Caco-2 (cell line): ENCODE measurements at regions not wholly inside any gene's neighbourhood (a gene's known extent, or its start where the extent isn't known, plus 50 kb on each side); places are given as distances from the start of the nearest gene placed in this dataset.
"Not testable (repeated sequence)": the region's sequence is repeated elsewhere in the genome, so short reads cannot be mapped to it uniquely, and the experiment has no call there.

Experiments
- BruUV-seq: library from RNA; stranded (reverse); fragments of 400-500 nt; replicated peaks from 2 replicates; lab custom pipeline; 2021; lab: Mats Ljungman, UMichigan
- CTCF ChIA-PET: fragments of 300-600 bp; sonication (Branson Sonifier 250); formaldehyde crosslinking; loops from one replicate; lab custom pipeline; 2022; ENCODE audit warnings: antibody characterized with exemption; lab: Charles Lee
- POLR2A ChIA-PET: fragments of 300-600 bp; sonication (Branson Sonifier 250); formaldehyde crosslinking; loops from one replicate; lab custom pipeline; 2022; ENCODE audit warnings: antibody characterized with exemption; lab: Charles Lee
- DNase-seq, 2 experiments: peaks; one replicate each; pipeline versions ENCODE4 v3.0.0 to v3.0.0-alpha.2; 2020 to 2022
- H3K27me3 ChIP-seq: replicated peaks from 2 replicates; pipeline ENCODE4 v1.6.0; 2011; ENCODE audit warnings: low read length; ENCODE audit not compliant: control insufficient read depth, insufficient read depth
- H3K36me3 ChIP-seq: 2 replicates; pipeline ENCODE4 v1.5.1; 2011; ENCODE audit warnings: low read length; ENCODE audit not compliant: control insufficient read depth, insufficient read depth
- H3K4me1 ChIP-seq: fragments of 250-450 bp; sonication (Bioruptor Pico); 2 replicates; pipeline ENCODE4 v1.5.1; 2020; ENCODE audit warnings: mild to moderate bottlenecking
- H3K4me3 ChIP-seq: 2 replicates; pipeline ENCODE4 v1.5.1; 2011; ENCODE audit warnings: low read depth, mild to moderate bottlenecking, control low read depth, low read length
- H3K9me3 ChIP-seq: fragments of 250-450 bp; sonication (Bioruptor Pico); 2 replicates; pipeline ENCODE4 v1.5.1; 2020; ENCODE audit warnings: mild to moderate bottlenecking, moderate library complexity
- H3K27ac Mint-ChIP-seq: one replicate; pipeline ENCODE4 v1.8.0; 2022; ENCODE audit warnings: mixed read lengths; ENCODE audit not compliant: unreplicated experiment
- H3K27me3 Mint-ChIP-seq: one replicate; pipeline ENCODE4 v1.8.0; 2022; ENCODE audit warnings: mixed read lengths; ENCODE audit not compliant: insufficient read depth, unreplicated experiment
- H3K36me3 Mint-ChIP-seq: one replicate; pipeline ENCODE4 v1.8.0; 2022; ENCODE audit warnings: mild to moderate bottlenecking, mixed read lengths; ENCODE audit not compliant: insufficient read depth, unreplicated experiment
- H3K4me1 Mint-ChIP-seq: one replicate; pipeline ENCODE4 v1.8.0; 2022; ENCODE audit warnings: low read depth, mixed read lengths; ENCODE audit not compliant: unreplicated experiment
- H3K4me3 Mint-ChIP-seq: one replicate; pipeline ENCODE4 v1.8.0; 2022; ENCODE audit warnings: mild to moderate bottlenecking, moderate library complexity, mixed read lengths; ENCODE audit not compliant: unreplicated experiment
- H3K9me3 Mint-ChIP-seq: one replicate; pipeline ENCODE4 v1.8.0; 2022; ENCODE audit warnings: mixed read lengths; ENCODE audit not compliant: unreplicated experiment
- intact Hi-C: fragments of 100-400 bp; cut with micrococcal nuclease; formaldehyde crosslinking; loops from one replicate; pipeline ENCODE4 v1.10.0; 2022; ENCODE audit not compliant: unreplicated experiment
- TF ChIP-seq, protein P1 (sequence below), 2 experiments: fragments of 200-600 bp in 1 of 2; IDR thresholded peaks; 1 replicate in 1 of 2; 2 replicates in 1 of 2; pipeline versions ENCODE4 v1.5.1 to v1.8.0; 2011 to 2022; ENCODE audit warnings: antibody characterized with exemption in 1 of 2, control low read depth in 1 of 2, inconsistent platforms in 1 of 2, low read depth in 1 of 2, low read length in 1 of 2, mild to moderate bottlenecking in 1 of 2, moderate library complexity in 1 of 2; ENCODE audit not compliant: insufficient read depth in 1 of 2, severe bottlenecking in 1 of 2, unreplicated experiment in 1 of 2

DNA sequence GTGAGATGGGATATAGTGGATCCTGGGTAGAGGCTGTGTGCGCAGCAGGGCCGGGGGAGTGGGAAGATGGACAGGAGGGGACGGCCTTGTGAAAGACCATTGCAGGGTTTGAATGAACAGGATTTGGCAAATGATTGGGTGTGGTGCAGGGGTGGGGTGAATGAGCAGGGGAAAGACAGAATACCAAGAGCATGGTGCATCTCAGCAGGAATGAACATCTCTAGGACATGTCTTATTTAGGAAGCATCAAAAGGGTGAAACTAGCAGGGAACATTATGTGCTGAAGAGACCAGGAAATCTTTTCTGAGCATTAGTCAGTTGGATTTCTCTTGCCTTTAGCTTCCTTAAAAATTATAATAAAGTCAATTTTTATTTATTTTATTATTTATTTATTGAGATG lies 60.6 kb upstream of the SLC2A1 start:
- Mint-ChIP-seq H3K27ac (peak overlapping the region; percentile 63), H3K36me3 (no peaks in the 10 kb centered on the region), H3K4me1 (peaks cover 19% of the 10 kb centered on the region), H3K4me3 (no peak overlapping the region), H3K9me3 (no peaks in the 10 kb centered on the region), H3K27me3 (no peaks in the 10 kb centered on the region)
- Histone ChIP-seq H3K36me3 (no peaks in the 10 kb centered on the region), H3K27me3 (no peaks in the 10 kb centered on the region), H3K4me3 (no peak overlapping the region), H3K4me1 (peaks cover 36% of the 10 kb centered on the region), H3K9me3 (no peaks in the 10 kb centered on the region)
- TF ChIP-seq, protein P1, sequence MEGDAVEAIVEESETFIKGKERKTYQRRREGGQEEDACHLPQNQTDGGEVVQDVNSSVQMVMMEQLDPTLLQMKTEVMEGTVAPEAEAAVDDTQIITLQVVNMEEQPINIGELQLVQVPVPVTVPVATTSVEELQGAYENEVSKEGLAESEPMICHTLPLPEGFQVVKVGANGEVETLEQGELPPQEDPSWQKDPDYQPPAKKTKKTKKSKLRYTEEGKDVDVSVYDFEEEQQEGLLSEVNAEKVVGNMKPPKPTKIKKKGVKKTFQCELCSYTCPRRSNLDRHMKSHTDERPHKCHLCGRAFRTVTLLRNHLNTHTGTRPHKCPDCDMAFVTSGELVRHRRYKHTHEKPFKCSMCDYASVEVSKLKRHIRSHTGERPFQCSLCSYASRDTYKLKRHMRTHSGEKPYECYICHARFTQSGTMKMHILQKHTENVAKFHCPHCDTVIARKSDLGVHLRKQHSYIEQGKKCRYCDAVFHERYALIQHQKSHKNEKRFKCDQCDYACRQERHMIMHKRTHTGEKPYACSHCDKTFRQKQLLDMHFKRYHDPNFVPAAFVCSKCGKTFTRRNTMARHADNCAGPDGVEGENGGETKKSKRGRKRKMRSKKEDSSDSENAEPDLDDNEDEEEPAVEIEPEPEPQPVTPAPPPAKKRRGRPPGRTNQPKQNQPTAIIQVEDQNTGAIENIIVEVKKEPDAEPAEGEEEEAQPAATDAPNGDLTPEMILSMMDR (IDR thresholded peaks at IDR 0.05; ENCODE audit: insufficient read depth in 1 of 2, low read depth in 1 of 2, low read length in 1 of 2, severe bottlenecking in 1 of 2, unreplicated experiment in 1 of 2) = no peak
- no peak for DNase-seq
- CTCF ChIA-PET = no interaction called here
- BruUV-seq = no TSS peak
- intact Hi-C loops = no loop called here
- POLR2A ChIA-PET = interaction anchor here (1.4 kb wide), 1 partner anchor 60 kb away, joined by 3 read pairs; no protein-coding TSS in a partner anchor

DNA sequence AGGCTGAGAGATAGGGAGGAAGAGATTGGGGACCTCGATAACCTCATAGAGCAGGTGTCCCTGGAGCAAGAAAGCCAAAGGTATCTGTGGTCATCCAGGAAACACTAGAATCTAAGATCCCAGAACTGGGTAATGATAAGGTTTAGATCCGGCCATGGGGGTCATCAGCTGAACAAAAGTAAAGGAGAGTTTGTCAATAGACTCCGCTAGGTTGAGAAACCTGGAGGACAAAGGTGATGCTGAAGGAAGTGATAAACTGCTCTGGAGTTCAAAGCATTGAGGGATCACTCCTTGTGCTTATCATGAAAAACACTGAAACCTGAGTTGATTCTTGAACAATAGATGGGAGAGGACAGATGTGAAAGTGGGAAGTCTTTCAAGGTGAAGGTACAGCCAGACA lies 59.5 kb upstream of the SLC2A1 start:
- BruUV-seq = no TSS peak
- ChIA-PET POLR2A (interaction anchor here (0.9 to 1.4 kb wide), 2 partner anchors 9 to 59 kb away, joined by 3 to 6 read pairs; no protein-coding TSS in a partner anchor), CTCF (interaction anchor here (1.1 kb wide), 2 partner anchors 38 to 55 kb away, joined by 3 to 4 read pairs; no protein-coding TSS in a partner anchor)
- peaks cover 10% of the 10 kb centered on the region for H3K9me3 Mint-ChIP-seq
- DNase-seq = peak; percentile 78 to 82
- H3K4me1 ChIP-seq = peaks cover 39% of the 10 kb centered on the region
- peak overlapping the region; percentile 63 for H3K27ac Mint-ChIP-seq
- H3K4me1 Mint-ChIP-seq = peaks cover 29% of the 10 kb centered on the region
- H3K27me3 Mint-ChIP-seq = no peaks in the 10 kb centered on the region
- no peaks in the 10 kb centered on the region for H3K36me3 ChIP-seq
- H3K36me3 Mint-ChIP-seq = peaks cover 4% of the 10 kb centered on the region
- intact Hi-C loops = loop anchor here (1.0 kb wide), 4 partner anchors 10 to 53 kb away; no protein-coding TSS in a partner anchor
- H3K27me3 ChIP-seq = no peaks in the 10 kb centered on the region
- no peak overlapping the region for H3K4me3 ChIP-seq
- peak overlapping the region; percentile 7 for H3K4me3 Mint-ChIP-seq
- no peaks in the 10 kb centered on the region for H3K9me3 ChIP-seq
- TF ChIP-seq, protein P1 (IDR thresholded peaks at IDR 0.05; ENCODE audit: insufficient read depth in 1 of 2, low read depth in 1 of 2, low read length in 1 of 2, severe bottlenecking in 1 of 2, unreplicated experiment in 1 of 2) = no peak

DNA sequence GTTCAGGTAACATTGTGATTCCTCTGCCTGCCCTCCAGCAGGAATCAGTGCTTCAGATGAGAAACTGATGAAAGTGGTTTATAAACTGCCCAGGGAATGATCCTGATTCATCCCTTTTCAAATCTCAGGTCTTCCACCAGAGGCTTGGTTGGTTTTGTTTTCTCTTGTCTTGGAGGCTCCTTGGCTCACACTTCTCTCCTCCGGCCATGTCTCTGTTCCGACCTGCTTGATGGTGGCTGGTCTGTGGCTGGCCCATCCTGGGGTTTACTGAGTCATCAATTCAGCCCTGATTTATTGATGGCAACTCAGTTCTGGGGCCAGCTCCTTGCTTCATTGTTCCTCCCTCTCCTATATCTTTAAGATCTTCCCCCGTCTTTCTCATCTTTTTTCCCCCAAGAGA lies 56.6 kb upstream of the SLC2A1 start:
- Histone ChIP-seq H3K27me3 (no peaks in the 10 kb centered on the region), H3K4me1 (peaks cover 67% of the 10 kb centered on the region), H3K36me3 (no peaks in the 10 kb centered on the region), H3K9me3 (no peaks in the 10 kb centered on the region), H3K4me3 (no peak overlapping the region)
- CTCF ChIA-PET = interaction anchor here (0.6 kb wide), 1 partner anchor 228 kb away, joined by 3 read pairs; no protein-coding TSS in a partner anchor
- Mint-ChIP-seq H3K4me1 (peaks cover 35% of the 10 kb centered on the region), H3K27me3 (no peaks in the 10 kb centered on the region), H3K4me3 (no peak overlapping the region), H3K9me3 (peaks cover 17% of the 10 kb centered on the region), H3K27ac (peak overlapping the region; percentile 74), H3K36me3 (peaks cover 8% of the 10 kb centered on the region)
- TF ChIP-seq, protein P1 (IDR thresholded peaks at IDR 0.05; ENCODE audit: insufficient read depth in 1 of 2, low read depth in 1 of 2, low read length in 1 of 2, severe bottlenecking in 1 of 2, unreplicated experiment in 1 of 2) = no peak
- intact Hi-C loops = no loop called here
- no peak for DNase-seq
- BruUV-seq = no TSS peak
- POLR2A ChIA-PET = no interaction called here

DNA sequence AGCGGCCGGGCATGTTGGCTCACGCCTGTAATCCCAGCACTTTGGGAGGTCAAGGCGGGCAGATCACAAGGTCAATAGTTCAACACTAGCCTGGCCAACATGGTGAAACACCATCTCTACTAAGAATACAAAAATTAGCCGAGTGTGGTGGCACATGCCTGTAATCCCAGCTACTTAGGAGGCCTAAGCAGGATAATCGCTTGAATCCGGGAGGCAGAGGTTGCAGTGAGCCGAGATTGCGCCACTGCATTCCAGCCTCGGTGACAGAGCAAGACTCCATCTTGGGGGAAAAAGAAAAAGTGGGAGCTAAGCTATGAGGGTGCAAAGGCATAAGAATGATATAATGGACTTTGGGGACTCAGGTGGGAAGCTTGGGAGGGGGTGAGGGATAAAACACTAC lies 55.9 kb upstream of the SLC2A1 start:
- POLR2A ChIA-PET, H3K36me3 ChIP-seq, H3K27me3 Mint-ChIP-seq: not testable (repeated sequence)

More for the DNA sequence above, 55.9 kb upstream of the SLC2A1 start:
- H3K4me3 ChIP-seq, intact Hi-C loops, H3K27me3 ChIP-seq, BruUV-seq, CTCF ChIA-PET, DNase-seq, H3K27ac Mint-ChIP-seq, H3K9me3 ChIP-seq, H3K4me3 Mint-ChIP-seq, H3K36me3 Mint-ChIP-seq: not testable (repeated sequence)
- Mint-ChIP-seq H3K9me3 (peaks cover 17% of the 10 kb centered on the region), H3K4me1 (peaks cover 35% of the 10 kb centered on the region)
- peaks cover 69% of the 10 kb centered on the region for H3K4me1 ChIP-seq
